GM12875 (cell line): ENCODE measurements at regions not wholly inside any gene's neighbourhood (a gene's known extent, or its start where the extent isn't known, plus 50 kb on each side); places are given as distances from the start of the nearest gene placed in this dataset.

Source experiments
- H3K4me3 ChIP-seq: one replicate; pipeline ENCODE4 v1.5.1; 2011; ENCODE audit warnings: low read depth, low read length, control low read depth
- CTCF ChIP-seq: IDR thresholded peaks from 2 replicates; pipeline ENCODE4 v1.5.1; 2011; ENCODE audit warnings: low read depth, mild to moderate bottlenecking, control low read depth, inconsistent platforms, low read length, moderate library complexity, borderline replicate concordance; ENCODE audit not compliant: insufficient read depth

GRCh38 chrX:121851033-121851432 lies 803.6 kb downstream of the GLUD2 start:
- TF ChIP-seq CTCF = no peak
- H3K4me3 ChIP-seq = no peak overlapping the region

- no peak for TF ChIP-seq CTCF
- no peak overlapping the region for H3K4me3 ChIP-seq
These were observed 806.6 kb downstream of the GLUD2 start for GRCh38 chrX:121853762-121854613.

GRCh38 chrX:121854614-121854911 lies 807.2 kb downstream of the GLUD2 start:
- no peak for TF ChIP-seq CTCF
- H3K4me3 ChIP-seq = no peak overlapping the region

- no peak for TF ChIP-seq CTCF
- no peak overlapping the region for H3K4me3 ChIP-seq
These were observed 811.6 kb downstream of the GLUD2 start for GRCh38 chrX:121858867-121859647.

- TF ChIP-seq CTCF = no peak
- no peak overlapping the region for H3K4me3 ChIP-seq
These were observed 816.6 kb downstream of the GLUD2 start for GRCh38 chrX:121863976-121864375.

GRCh38 chrX:121864561-121864960 lies 817.2 kb downstream of the GLUD2 start:
- no peak for TF ChIP-seq CTCF
- no peak overlapping the region for H3K4me3 ChIP-seq
